IPS DF 4.7 (cell line): ENCODE measurements at regions not wholly inside any gene's neighbourhood (a gene's known extent, or its start where the extent isn't known, plus 50 kb on each side); places are given as distances from the start of the nearest gene placed in this dataset.

Experiments used
- DNase-seq: peaks from one replicate; pipeline ENCODE4 v3.0.0-alpha.2; 2013; ENCODE audit warnings: low spot score; ENCODE audit errors: extremely low read depth

- DNase-seq = no peak
Measured at GRCh38 chr14:82528016-82528415, 994.4 kb upstream of the SEL1L start.

- DNase-seq = no peak
Measured at GRCh38 chr14:82533351-82533750, 999.7 kb upstream of the SEL1L start.

GRCh38 chr14:82536566-82536965 lies 1002.9 kb upstream of the SEL1L start:
- no peak for DNase-seq

GRCh38 chr14:82537831-82538230 lies 1004.2 kb upstream of the SEL1L start:
- no peak for DNase-seq

GRCh38 chr14:82546401-82546800 lies 1012.7 kb upstream of the SEL1L start:
- DNase-seq = no peak

- no peak for DNase-seq
Measured at GRCh38 chr14:82549306-82549990, 1015.8 kb upstream of the SEL1L start.

- DNase-seq = no peak
Measured at GRCh38 chr14:82562881-82563280, 1029.2 kb upstream of the SEL1L start.

- no peak for DNase-seq
Measured at GRCh38 chr14:82565825-82566224, 1032.2 kb upstream of the SEL1L start.

- no peak for DNase-seq
Measured at GRCh38 chr14:82587226-82587625, 1053.6 kb upstream of the SEL1L start.

GRCh38 chr14:82595466-82595865 lies 1061.8 kb upstream of the SEL1L start:
- DNase-seq = no peak

GRCh38 chr14:82602794-82603193 lies 1069.1 kb upstream of the SEL1L start:
- no peak for DNase-seq

- no peak for DNase-seq
Measured at GRCh38 chr14:82604819-82605218, 1071.2 kb upstream of the SEL1L start.

- no peak for DNase-seq
Measured at GRCh38 chr14:82621881-82622450, 1088.3 kb upstream of the SEL1L start.

- DNase-seq = no peak
Measured at GRCh38 chr14:82626156-82627066, 1092.8 kb upstream of the SEL1L start.

- no peak for DNase-seq
Measured at GRCh38 chr14:82635915-82636314, 1102.3 kb upstream of the SEL1L start.

GRCh38 chr14:82636426-82636825 lies 1102.8 kb upstream of the SEL1L start:
- no peak for DNase-seq

- no peak for DNase-seq
Measured at GRCh38 chr14:82641050-82641540, 1107.4 kb upstream of the SEL1L start.

- DNase-seq = no peak
Measured at GRCh38 chr14:82642425-82642824, 1108.8 kb upstream of the SEL1L start.

- DNase-seq = no peak
Measured at GRCh38 chr14:82647088-82647810, 1113.6 kb upstream of the SEL1L start.

GRCh38 chr14:82655770-82656169 lies 1122.1 kb upstream of the SEL1L start:
- no peak for DNase-seq

GRCh38 chr14:82657186-82657675 lies 1123.6 kb upstream of the SEL1L start:
- DNase-seq = no peak
